Prostate gland (tissue), 2 donors: ENCODE measurements at regions not wholly inside any gene's neighbourhood (a gene's known extent, or its start where the extent isn't known, plus 50 kb on each side); places are given as distances from the start of the nearest gene placed in this dataset.

ENCODE experiments used
- DNase-seq: peaks from one replicate; pipeline ENCODE4 v3.0.0-alpha.2; 2019; ENCODE audit warnings: low spot score
- H3K27ac ChIP-seq, 2 donors: fragments of 200-600 bp; sonication (generic); 2 replicates each; pipeline ENCODE4 v1.5.1; 2017 to 2019
- H3K27me3 ChIP-seq: fragments of 200-600 bp; sonication (generic); replicated peaks from 2 replicates; pipeline ENCODE4 v1.5.1; 2019; ENCODE audit not compliant: insufficient read depth
- H3K36me3 ChIP-seq, 2 donors: fragments of 200-600 bp; sonication (generic); 1 replicate in 1 of 2; 2 replicates in 1 of 2; pipeline versions ENCODE4 v1.5.1 to v1.8.1; 2017 to 2019
- H3K4me1 ChIP-seq: fragments of 200-600 bp; sonication (generic); replicated peaks from 2 replicates; pipeline ENCODE4 v1.5.1; 2019
- H3K4me3 ChIP-seq, 2 donors: fragments of 200-600 bp; sonication (generic); 2 replicates each; pipeline ENCODE4 v1.5.1; 2017 to 2019
- H3K9me3 ChIP-seq: fragments of 200-600 bp; sonication (generic); 2 replicates; pipeline ENCODE4 v1.5.1; 2017
- POLR2A ChIP-seq: fragments of 450-650 bp; IDR thresholded peaks from one replicate; pipeline ENCODE4 v1.6.1; 2016; ENCODE audit warnings: antibody characterized with exemption, mild to moderate bottlenecking
- POLR2AphosphoS5 ChIP-seq: sonication (generic); formaldehyde crosslinking; IDR thresholded peaks from one replicate; pipeline ENCODE4 v1.6.1; 2017; ENCODE audit warnings: antibody characterized with exemption
- WGBS: methylation state at CpG from one replicate; pipeline ENCODE4 v1.1.5; 2018; 5-methylcytosine and 5-hydroxymethylcytosine counted together
- intact Hi-C: fragments of 100-400 bp; cut with DNase I; formaldehyde crosslinking; loops from one replicate; pipeline ENCODE4 v1.14.2; 2022
- TF ChIP-seq, protein P1 (sequence below), 4 experiments: fragments of 200-600 bp in 2 of 4; fragments of 450-650 bp in 2 of 4; sonication (generic) in 2 of 4; IDR thresholded peaks; 1 replicate in 3 of 4; 2 replicates in 1 of 4; pipeline ENCODE4 v1.5.1; 2016 to 2019; ENCODE audit warnings: antibody characterized with exemption in 4 of 4, mild to moderate bottlenecking in 2 of 4, moderate library complexity in 2 of 4

DNA sequence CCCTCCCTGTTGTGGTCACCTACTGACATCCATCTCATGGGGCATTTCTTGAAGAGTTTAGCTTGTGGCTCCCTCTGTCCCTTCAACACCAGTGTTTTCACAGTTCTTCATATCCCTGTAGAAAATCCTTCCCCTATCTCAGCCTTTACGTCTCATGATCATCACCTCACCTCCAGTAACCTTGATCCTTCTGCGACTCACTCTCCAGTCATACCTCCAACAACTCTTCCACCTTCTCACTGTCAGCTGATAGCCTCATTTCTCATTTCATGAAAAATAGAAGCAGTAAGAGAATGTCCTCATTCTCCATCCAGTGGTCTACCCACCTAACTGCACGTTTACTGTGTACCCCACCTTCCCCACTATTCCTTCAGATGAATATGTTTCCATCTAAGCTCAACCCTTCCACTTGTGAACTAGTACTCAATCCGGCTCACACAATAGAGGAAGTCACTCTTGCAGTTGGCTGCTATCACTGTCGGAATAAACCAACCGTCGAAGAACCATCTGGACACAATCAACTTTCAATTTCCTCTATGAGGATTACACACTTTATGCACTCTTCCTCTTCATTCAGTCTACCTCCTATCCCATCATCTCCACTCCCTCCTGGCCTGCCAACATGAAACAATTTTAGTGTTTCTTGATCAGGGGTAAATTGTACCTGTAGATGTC, 256.0 kb downstream of the AHR start:
- intact Hi-C loops = no loop called here
- DNase-seq = no peak
- no peaks in the 10 kb centered on the region for H3K4me1 ChIP-seq
- no peaks in the 10 kb centered on the region for H3K36me3 ChIP-seq
- H3K27ac ChIP-seq = no peak overlapping the region
- TF ChIP-seq, protein P1, sequence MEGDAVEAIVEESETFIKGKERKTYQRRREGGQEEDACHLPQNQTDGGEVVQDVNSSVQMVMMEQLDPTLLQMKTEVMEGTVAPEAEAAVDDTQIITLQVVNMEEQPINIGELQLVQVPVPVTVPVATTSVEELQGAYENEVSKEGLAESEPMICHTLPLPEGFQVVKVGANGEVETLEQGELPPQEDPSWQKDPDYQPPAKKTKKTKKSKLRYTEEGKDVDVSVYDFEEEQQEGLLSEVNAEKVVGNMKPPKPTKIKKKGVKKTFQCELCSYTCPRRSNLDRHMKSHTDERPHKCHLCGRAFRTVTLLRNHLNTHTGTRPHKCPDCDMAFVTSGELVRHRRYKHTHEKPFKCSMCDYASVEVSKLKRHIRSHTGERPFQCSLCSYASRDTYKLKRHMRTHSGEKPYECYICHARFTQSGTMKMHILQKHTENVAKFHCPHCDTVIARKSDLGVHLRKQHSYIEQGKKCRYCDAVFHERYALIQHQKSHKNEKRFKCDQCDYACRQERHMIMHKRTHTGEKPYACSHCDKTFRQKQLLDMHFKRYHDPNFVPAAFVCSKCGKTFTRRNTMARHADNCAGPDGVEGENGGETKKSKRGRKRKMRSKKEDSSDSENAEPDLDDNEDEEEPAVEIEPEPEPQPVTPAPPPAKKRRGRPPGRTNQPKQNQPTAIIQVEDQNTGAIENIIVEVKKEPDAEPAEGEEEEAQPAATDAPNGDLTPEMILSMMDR (IDR thresholded peaks at IDR 0.05) = no peak
- no peak for TF ChIP-seq POLR2A
- TF ChIP-seq POLR2AphosphoS5 = no peak
- no peak overlapping the region for H3K4me3 ChIP-seq
- no peaks in the 10 kb centered on the region for H3K9me3 ChIP-seq
- 80% methylated on average over 7 of the region's 7 CpGs for WGBS
- H3K27me3 ChIP-seq = no peaks in the 10 kb centered on the region

DNA sequence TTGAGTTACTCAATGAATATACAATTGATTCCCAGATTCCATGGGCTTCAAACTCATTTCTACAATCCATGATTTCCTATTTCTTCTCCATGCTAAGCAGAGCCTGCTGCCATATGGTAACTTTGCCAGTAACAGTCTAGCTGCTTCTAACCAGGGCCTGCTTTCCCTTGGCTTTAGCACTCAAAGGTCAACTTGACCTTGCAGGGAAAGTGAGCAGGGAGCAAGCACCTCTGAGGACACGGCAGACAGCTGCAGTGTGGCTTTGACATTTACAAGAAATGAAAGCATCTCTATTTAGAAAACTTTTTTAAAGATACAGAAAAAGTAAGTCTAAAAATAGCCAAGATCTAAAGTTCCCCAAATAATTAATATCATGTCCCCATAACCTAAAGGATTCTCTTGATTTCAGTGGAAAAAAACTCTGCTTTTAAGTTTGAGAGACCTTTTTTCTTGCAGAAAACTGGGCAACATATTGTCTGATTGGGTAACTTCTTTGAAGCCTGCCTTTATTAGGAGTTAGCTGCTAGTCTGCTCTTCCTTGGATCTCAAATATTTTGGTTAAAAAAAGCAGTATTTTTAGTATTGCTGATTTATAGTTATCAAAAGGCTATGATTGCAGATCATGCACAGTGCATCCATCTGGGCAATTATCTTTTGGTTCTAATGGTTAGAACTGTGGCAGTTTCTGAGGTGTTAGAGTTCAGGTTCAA, 257.9 kb downstream of the AHR start:
- Histone ChIP-seq H3K36me3 (no peaks in the 10 kb centered on the region), H3K27ac (no peak overlapping the region), H3K4me1 (no peaks in the 10 kb centered on the region), H3K27me3 (no peaks in the 10 kb centered on the region), H3K9me3 (no peaks in the 10 kb centered on the region), H3K4me3 (no peak overlapping the region)
- intact Hi-C loops = no loop called here
- 31% methylated on average over 1 of the region's 1 CpG for WGBS
- TF ChIP-seq POLR2A (no peak), POLR2AphosphoS5 (no peak)
- TF ChIP-seq, protein P1 (IDR thresholded peaks at IDR 0.05) = no peak
- no peak for DNase-seq

DNA sequence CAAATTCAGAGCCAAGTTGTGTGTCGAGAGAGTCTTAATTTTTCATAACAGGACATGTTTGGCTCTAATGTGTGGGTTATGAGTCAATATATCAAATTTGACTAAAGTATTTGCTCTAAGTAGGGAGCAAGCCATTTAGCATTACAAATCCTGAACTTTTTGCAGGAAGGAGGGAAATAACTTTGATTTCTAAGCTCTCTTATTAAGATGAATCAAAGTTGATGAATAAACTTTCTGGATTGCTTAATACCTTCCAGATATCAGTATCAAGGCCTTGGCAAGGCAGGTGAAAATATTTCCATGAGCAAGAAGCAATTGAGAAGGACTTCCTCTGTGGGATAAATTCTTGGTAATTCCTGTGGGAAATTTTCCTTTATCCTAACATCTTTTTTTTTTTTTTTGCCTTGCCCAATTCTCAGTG, 258.8 kb downstream of the AHR start:
- TF ChIP-seq, protein P1 (IDR thresholded peaks at IDR 0.05) = no peak
- TF ChIP-seq POLR2AphosphoS5 (no peak), POLR2A (no peak)
- Histone ChIP-seq H3K27ac (no peak overlapping the region), H3K36me3 (no peaks in the 10 kb centered on the region), H3K4me1 (no peaks in the 10 kb centered on the region), H3K9me3 (no peaks in the 10 kb centered on the region), H3K27me3 (no peaks in the 10 kb centered on the region), H3K4me3 (no peak overlapping the region)
- intact Hi-C loops = no loop called here
- DNase-seq = no peak
- WGBS = 33% methylated on average over 1 of the region's 1 CpG

DNA sequence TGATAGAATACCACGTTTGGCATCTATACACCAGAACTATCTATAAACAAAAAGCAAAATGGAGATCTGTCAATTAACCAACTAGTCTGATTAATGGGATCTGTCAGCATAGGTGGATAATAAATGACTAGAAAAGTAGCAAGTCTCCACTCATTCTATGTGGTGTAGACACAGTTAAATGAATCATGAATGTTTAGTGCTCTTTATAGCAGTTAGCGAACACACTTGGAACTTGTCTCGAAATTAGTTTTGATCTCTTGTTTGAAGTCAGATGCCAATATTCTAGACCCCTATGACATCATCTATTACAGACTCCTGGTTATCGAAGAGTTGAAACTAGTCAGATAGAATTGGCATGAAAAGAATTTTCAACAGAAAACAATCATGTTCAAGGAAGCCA, 259.7 kb downstream of the AHR start:
- H3K27me3 ChIP-seq = no peaks in the 10 kb centered on the region
- no peaks in the 10 kb centered on the region for H3K4me1 ChIP-seq
- no peak overlapping the region for H3K4me3 ChIP-seq
- TF ChIP-seq POLR2A = no peak
- TF ChIP-seq POLR2AphosphoS5 = no peak
- 23% methylated on average over 4 of the region's 4 CpGs for WGBS
- no peak for DNase-seq
- no peaks in the 10 kb centered on the region for H3K36me3 ChIP-seq
- H3K9me3 ChIP-seq = no peaks in the 10 kb centered on the region
- intact Hi-C loops = no loop called here
- no peak overlapping the region for H3K27ac ChIP-seq

DNA sequence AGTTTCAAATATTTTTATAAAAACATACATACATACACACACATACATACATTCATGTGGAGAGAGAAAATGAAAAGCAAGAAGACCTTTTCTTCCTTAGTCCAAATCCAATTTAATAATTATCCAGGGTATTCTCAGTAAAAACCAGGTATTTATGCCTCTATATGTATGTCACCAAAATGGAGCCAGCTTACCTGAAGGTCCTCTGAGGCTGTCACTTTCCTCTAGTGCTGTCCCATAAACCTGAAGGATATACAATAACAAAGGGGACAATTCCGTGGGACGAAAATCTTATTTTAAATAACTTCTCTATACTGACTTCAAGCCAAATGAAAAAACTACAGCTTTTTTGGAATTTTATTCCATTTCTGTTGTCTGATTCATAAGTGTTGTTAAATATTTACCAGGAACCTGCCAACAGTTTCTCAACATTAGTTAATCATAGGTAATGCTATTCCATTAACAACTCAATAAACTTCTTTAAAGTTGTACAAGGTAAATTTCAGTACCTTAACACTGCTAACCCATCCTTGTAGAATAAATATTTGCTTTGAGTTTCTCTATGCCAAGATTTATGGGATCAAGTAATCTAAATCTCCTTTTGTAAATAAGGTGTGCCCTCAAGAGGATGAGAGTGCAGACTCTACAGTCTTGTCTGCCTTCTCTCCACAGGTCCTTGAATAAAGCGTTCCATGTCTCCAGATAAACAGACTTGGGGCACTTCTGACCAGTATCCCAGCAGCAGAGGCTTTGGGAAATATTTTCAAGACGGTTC, 260.3 kb downstream of the AHR start:
- peak; percentile 30 for DNase-seq
- H3K9me3 ChIP-seq = no peaks in the 10 kb centered on the region
- TF ChIP-seq, protein P1 (IDR thresholded peaks at IDR 0.05) = no peak
- peak; percentile 81 for TF ChIP-seq POLR2AphosphoS5
- no peak overlapping the region for H3K4me3 ChIP-seq
- no peaks in the 10 kb centered on the region for H3K4me1 ChIP-seq
- no peaks in the 10 kb centered on the region for H3K27me3 ChIP-seq
- no peaks in the 10 kb centered on the region for H3K36me3 ChIP-seq
- intact Hi-C loops = no loop called here
- no peak overlapping the region for H3K27ac ChIP-seq
- WGBS = 31% methylated on average over 4 of the region's 4 CpGs
